MM.1S (cell line): ENCODE measurements at regions not wholly inside any gene's neighbourhood (a gene's known extent, or its start where the extent isn't known, plus 50 kb on each side); places are given as distances from the start of the nearest gene placed in this dataset.

Experiments
- DNase-seq: peaks from one replicate; pipeline ENCODE4 v3.0.0-alpha.2; 2015
- H2AFZ ChIP-seq: fragments of 300-600 bp; sonication (generic); 2 replicates; pipeline ENCODE4 v1.6.0; 2016; ENCODE audit warnings: antibody characterized with exemption, low read length
- H3F3A ChIP-seq: fragments of 300-600 bp; sonication (generic); 2 replicates; pipeline ENCODE4 v1.6.1; 2016; ENCODE audit warnings: mild to moderate bottlenecking, antibody characterized with exemption, low read length, moderate library complexity, mixed read lengths; ENCODE audit not compliant: insufficient read depth
- H3K27ac ChIP-seq: fragments of 300-600 bp; sonication (generic); 2 replicates; pipeline ENCODE4 v1.5.1; 2016; ENCODE audit warnings: mild to moderate bottlenecking, low read length
- H3K27me3 ChIP-seq: fragments of 300-600 bp; sonication (generic); replicated peaks from 2 replicates; pipeline ENCODE4 v1.6.0; 2016; ENCODE audit warnings: low read length; ENCODE audit not compliant: insufficient read depth
- H3K36me3 ChIP-seq: fragments of 300-600 bp; sonication (generic); replicated peaks from 2 replicates; pipeline ENCODE4 v1.6.1; 2016; ENCODE audit warnings: mild to moderate bottlenecking, low read length, mixed read lengths; ENCODE audit not compliant: insufficient read depth
- H3K4me1 ChIP-seq: fragments of 300-600 bp; sonication (generic); 2 replicates; pipeline ENCODE4 v1.6.1; 2016; ENCODE audit warnings: low read length, mixed read lengths
- H3K4me2 ChIP-seq: fragments of 300-600 bp; sonication (generic); 2 replicates; pipeline ENCODE4 v1.6.0; 2016; ENCODE audit warnings: low read depth, low read length
- H3K4me3 ChIP-seq: fragments of 300-600 bp; sonication (generic); 2 replicates; pipeline ENCODE4 v1.5.1; 2016; ENCODE audit warnings: low read length, mixed read lengths
- H3K79me2 ChIP-seq: fragments of 300-600 bp; sonication (generic); 2 replicates; pipeline ENCODE4 v1.6.1; 2016; ENCODE audit warnings: mixed run types, low read length, mixed read lengths
- H3K9ac ChIP-seq: fragments of 300-600 bp; sonication (generic); 2 replicates; pipeline ENCODE4 v1.6.1; 2016; ENCODE audit warnings: low read length, mixed read lengths
- H3K9me2 ChIP-seq: fragments of 300-600 bp; sonication (generic); replicated peaks from 2 replicates; pipeline ENCODE4 v1.6.1; 2016; ENCODE audit warnings: mild to moderate bottlenecking, low read length, mixed read lengths; ENCODE audit not compliant: insufficient read depth
- H3K9me3 ChIP-seq: fragments of 300-600 bp; sonication (generic); replicated peaks from 2 replicates; pipeline ENCODE4 v1.6.1; 2016; ENCODE audit warnings: mild to moderate bottlenecking, low read length, mixed read lengths; ENCODE audit not compliant: insufficient read depth
- H4K20me1 ChIP-seq: fragments of 300-600 bp; sonication (generic); 2 replicates; pipeline ENCODE4 v1.6.1; 2016; ENCODE audit warnings: mild to moderate bottlenecking, low read length, moderate library complexity, mixed read lengths; ENCODE audit not compliant: insufficient read depth
- CTCF ChIP-seq: fragments of 300-600 bp; sonication (generic); IDR thresholded peaks from 2 replicates; pipeline ENCODE4 v1.5.1; 2016; ENCODE audit warnings: antibody characterized with exemption, low read length, mixed read lengths
- EZH2 ChIP-seq: fragments of 300-600 bp; sonication (generic); optimal IDR thresholded peaks from 2 replicates; pipeline ENCODE3; 2017; ENCODE audit warnings: low read depth, mild to moderate bottlenecking, antibody characterized with exemption, low read length, mixed read lengths
- EZH2phosphoT487 ChIP-seq: fragments of 300-600 bp; sonication (generic); IDR thresholded peaks from 2 replicates; pipeline ENCODE4 v1.6.1; 2018; ENCODE audit warnings: antibody characterized with exemption, low read length

GRCh38 chr1:93773049-93773838, 91.6 kb upstream of the BCAR3 start:
- Histone ChIP-seq H3K79me2 (no peaks in the 10 kb centered on the region), H3K9ac (no peak overlapping the region), H3K4me3 (no peak overlapping the region), H2AFZ (no peak overlapping the region), H3K4me1 (no peaks in the 10 kb centered on the region), H3K27ac (no peak overlapping the region), H3K9me3 (no peaks in the 10 kb centered on the region), H4K20me1 (no peaks in the 10 kb centered on the region), H3K4me2 (no peak overlapping the region), H3K27me3 (no peaks in the 10 kb centered on the region), H3K9me2 (no peaks in the 10 kb centered on the region), H3F3A (no peaks in the 10 kb centered on the region), H3K36me3 (no peaks in the 10 kb centered on the region)
- TF ChIP-seq CTCF: no peak
- no peak for TF ChIP-seq EZH2
- TF ChIP-seq EZH2phosphoT487: no peak
- no peak for DNase-seq

- H3K4me3 ChIP-seq: no peak overlapping the region
- no peaks in the 10 kb centered on the region for H3K79me2 ChIP-seq
- TF ChIP-seq CTCF: no peak
- no peak for TF ChIP-seq EZH2
- TF ChIP-seq EZH2phosphoT487: no peak
- H3K27me3 ChIP-seq: no peaks in the 10 kb centered on the region
- DNase-seq: no peak
- no peak overlapping the region for H2AFZ ChIP-seq
- no peaks in the 10 kb centered on the region for H3F3A ChIP-seq
- no peak overlapping the region for H3K9ac ChIP-seq
- H3K9me2 ChIP-seq: no peaks in the 10 kb centered on the region
- H3K36me3 ChIP-seq: no peaks in the 10 kb centered on the region
- no peaks in the 10 kb centered on the region for H4K20me1 ChIP-seq
- H3K27ac ChIP-seq: no peak overlapping the region
- H3K9me3 ChIP-seq: no peaks in the 10 kb centered on the region
- no peaks in the 10 kb centered on the region for H3K4me1 ChIP-seq
- H3K4me2 ChIP-seq: no peak overlapping the region
Observed at GRCh38 chr1:93771843-93772242, 90.2 kb upstream of the BCAR3 start.

- Histone ChIP-seq H2AFZ (no peak overlapping the region), H3K9ac (no peak overlapping the region), H3K4me1 (no peaks in the 10 kb centered on the region), H3K4me3 (no peak overlapping the region), H3K36me3 (no peaks in the 10 kb centered on the region), H4K20me1 (no peaks in the 10 kb centered on the region), H3K4me2 (no peak overlapping the region), H3K27ac (no peak overlapping the region), H3K9me2 (no peaks in the 10 kb centered on the region), H3F3A (no peaks in the 10 kb centered on the region), H3K9me3 (no peaks in the 10 kb centered on the region), H3K27me3 (no peaks in the 10 kb centered on the region), H3K79me2 (no peaks in the 10 kb centered on the region)
- no peak for DNase-seq
- TF ChIP-seq CTCF (no peak), EZH2phosphoT487 (no peak), EZH2 (no peak)
Observed at GRCh38 chr1:93770640-93771039, 89.0 kb upstream of the BCAR3 start.
